NCI-H446 treated with DMSO at 0.1 percent for 48 hours (cell line): ENCODE measurements at regions not wholly inside any gene's neighbourhood (a gene's known extent, or its start where the extent isn't known, plus 50 kb on each side); places are given as distances from the start of the nearest gene placed in this dataset.

ENCODE experiments used
- DNase-seq: peaks from one replicate; lab custom pipeline; 2025; lab: John Stamatoyannopoulos, UW

DNA sequence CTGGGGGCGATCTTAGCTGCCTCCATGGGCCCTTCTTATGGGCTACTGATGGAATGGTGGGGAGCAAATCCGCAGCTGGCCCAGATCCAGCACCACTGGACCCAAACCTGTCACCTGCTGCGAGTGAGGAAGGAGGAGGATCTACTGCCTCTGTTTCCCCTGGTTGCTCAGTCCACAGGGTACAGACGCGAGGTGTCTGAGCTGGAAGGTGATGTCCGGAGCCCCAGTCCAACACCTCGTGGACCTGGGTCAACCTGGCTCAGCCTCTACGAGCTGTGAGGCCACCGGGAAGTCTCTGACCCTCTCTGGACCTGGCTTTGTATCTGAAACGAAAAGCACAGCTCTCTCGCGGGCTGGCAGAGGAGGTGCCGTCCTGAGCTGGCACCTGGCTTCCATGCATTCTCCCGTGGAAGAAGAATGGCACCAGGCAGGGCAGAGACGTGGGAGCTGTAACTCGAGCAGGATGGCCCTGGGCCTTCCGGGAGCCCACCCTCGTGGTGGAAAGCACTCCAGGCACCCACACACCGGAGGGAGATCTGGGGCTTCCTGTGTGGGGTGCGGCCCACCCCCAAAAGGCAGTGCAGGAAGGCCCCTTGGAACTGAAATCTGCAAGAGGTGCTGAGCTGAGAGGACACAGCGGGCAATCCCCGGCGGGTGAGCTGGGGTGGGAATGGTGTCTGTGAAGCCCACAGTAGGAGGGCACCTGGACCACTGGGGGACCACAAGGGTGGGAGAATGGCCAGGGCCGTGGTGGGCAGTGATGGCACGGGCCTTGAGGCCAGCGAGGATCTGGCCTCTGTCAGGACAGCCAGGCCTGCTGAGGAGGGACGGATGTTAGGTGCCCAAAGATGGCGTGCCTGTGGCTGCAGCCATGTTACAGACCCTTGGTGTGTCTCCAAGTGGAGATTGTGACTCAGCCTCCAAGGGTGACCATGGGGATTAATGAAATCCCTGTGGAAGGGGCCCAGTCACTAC, 133.4 kb downstream of the OLFM1 start:
- no peak for DNase-seq

DNA sequence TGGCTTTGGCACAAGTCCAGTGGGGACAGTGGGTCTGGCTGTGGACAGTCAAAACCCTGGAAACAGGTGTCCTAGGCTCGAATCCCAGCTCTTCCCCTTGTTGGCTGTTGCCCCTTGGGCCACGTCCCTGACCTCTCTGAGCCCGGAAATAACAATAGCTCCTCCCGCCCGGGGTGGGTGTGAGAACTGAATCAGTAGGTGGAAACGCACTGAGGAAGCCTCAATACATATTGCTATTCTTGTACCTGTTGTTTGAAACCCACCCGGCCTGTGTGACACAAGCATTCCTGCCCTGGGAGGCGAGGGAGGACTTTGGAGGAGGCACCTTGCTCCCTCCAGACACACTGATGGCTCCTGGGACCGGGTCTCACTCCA, 134.1 kb downstream of the OLFM1 start:
- no peak for DNase-seq

DNA sequence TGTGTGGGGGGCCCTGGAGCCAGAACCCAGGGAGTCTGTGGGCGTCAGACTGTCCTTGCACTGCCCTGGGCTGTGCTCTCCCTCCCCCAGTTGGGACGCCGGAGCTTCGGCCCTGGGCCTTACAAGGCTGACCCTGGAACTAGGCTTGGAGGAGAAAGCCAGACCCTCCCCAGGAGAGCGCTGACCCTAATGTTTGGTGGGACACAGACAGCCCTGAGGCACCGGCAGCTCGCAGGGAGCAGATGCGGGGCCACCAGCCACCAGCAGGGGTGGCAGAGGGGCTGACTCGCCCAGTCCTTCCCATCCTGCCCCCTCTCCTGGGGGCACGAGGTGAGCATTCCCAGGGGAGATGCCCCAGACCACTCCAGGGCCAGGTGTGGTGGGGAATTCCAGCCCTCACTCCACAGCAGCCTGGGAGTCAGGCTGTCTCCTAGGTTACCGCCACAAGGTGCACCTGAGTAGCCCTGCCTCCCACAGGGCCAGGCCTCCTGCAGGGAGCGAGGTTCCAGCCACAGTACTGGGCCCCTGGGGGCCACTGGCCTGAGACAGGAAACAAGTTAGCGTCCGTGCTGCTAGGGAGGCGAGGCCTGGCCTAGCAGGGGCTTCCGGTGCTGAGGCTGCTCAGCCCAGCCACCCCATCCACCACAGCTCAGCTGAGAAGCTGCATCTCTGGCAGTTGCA, 134.6 kb downstream of the OLFM1 start:
- DNase-seq: no peak

DNA sequence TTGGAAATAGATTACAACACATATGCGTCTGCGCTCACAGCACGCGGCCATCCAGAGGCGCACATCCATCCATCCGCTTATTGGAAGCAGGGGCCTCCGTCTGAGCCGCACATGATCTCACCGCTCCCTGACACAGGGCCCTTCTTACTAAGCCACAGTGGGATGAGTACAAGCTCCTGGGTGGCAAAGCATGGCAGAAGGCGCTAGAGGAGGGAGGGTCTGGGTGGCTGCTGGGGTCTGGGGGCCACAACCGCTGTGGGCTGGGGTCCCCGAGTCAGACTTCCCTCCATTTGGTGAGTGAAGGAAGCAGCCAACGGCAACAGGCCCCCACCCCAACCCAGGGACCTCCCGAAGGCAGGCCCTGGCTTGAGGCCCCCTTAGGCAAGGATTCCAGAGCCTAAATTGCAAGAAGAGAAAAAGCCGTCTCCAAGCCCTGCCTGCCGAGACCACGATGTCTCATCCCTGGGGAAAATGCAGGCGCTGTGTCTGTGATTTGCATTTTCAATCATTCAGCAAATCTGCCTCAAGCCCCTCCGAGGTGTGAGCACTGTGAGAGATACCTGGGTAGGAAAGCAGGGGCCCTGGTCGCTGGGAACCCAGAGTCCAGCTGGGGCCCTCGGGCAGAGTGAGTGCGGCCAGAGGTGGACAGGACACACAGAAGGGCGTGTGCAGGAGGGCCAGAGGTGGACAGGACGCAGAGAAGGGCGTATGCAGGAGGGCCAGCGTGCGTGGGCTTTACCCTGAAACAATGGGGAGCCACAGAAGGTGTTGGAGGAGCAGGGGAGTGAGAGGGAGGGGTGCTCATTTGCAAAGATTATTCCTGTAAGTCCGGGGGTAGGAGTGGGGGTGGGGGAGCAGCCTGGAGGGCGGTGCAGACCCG, 135.7 kb downstream of the OLFM1 start:
- no peak for DNase-seq

DNA sequence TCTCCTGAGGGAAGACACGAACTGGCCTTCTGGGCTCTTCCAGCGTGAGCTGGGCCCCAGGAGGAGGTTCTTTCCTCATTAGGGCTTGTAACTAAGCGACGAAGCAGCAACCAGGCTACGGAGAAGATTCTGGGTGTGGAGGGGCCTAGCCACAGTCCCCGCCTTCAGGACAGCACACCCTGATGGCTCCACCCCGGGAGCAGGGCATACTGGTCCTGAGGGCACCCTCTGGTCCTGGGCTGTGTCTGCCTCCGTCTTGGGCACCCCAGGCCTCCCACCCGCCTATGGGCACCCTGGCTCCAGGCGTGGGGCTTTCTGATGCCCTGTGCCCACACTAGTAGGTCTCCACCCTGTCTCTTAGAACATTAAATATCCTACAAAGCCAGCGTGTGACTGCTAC, 136.4 kb downstream of the OLFM1 start:
- no peak for DNase-seq

DNA sequence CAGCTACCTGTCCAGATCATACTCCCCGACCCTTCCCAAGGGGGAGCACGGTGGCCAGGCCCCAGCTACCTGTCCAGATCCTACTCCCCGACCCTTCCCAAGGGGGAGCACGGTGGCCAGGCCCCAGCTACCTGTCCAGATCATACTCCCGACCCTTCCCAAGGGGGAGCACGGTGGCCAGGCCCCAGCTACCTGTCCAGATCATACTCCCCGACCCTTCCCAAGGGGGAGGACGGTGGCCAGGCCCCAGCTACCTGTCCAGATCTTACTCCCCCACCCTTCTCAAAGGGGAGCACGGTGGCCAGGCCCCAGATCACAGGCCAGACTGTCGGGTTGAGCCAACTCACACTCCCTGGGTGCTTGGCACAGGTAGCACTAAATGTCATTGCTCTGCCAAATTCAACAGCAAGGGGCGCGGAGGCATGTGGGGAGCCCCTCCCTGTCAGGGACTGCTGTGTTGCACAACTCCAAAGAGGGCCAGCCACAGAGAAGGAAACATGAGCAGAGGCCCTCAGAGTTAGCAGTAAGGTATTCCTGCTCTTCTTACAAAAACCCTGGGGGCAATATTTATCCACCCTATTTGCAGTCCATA, 136.9 kb downstream of the OLFM1 start:
- DNase-seq: no peak

DNA sequence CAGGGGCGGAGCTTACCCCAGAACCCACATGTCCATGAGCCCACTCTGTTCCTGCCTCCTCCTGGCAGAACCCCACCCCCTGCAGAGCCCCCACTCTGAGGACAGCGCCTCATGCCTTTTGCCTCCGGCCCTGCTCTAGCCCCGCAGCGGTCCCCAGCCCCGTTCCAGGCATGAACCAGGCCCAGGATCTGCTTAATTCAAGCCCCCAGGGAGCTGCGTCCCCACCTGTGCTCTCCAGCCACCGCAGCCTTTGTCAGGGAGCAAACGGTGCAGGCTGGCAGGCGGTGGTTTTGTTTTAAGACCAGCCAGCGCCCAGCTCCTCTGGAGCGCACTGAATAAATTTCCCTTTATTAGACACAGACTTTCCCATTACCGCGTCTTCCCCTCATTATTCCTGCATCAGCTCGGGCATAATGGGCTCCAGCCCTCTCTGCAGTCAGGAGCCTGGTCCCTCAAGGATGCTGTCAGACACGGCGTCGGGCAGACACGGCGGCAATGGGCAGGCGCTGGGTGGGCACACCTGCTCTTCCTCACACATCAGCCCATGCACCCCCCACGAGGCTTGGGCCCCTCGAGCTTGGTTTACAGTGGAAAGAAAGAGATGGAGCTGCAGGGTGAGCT, 137.6 kb downstream of the OLFM1 start:
- no peak for DNase-seq

DNA sequence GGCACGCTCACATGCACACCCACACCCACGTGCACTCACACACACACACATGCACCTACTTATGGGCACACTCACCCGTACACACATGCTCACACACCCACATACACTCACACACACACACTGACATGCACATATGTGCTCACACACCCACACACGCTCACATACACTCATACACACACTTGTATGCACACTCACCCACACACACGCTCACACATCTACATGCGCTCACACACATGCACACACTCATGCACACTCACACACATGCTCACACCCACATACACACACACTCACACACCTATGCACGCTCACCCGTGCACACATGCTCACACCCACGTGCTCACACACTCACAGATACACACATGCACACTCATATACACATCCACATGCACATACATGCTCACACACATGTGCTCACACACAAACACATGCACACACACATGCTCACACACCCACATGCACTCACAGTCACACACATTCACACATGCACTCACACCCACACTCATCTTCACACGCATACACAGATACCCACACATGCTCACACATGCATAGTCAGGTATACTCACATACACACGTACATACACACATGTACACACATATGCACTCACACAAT, 138.3 kb downstream of the OLFM1 start:
- no peak for DNase-seq

DNA sequence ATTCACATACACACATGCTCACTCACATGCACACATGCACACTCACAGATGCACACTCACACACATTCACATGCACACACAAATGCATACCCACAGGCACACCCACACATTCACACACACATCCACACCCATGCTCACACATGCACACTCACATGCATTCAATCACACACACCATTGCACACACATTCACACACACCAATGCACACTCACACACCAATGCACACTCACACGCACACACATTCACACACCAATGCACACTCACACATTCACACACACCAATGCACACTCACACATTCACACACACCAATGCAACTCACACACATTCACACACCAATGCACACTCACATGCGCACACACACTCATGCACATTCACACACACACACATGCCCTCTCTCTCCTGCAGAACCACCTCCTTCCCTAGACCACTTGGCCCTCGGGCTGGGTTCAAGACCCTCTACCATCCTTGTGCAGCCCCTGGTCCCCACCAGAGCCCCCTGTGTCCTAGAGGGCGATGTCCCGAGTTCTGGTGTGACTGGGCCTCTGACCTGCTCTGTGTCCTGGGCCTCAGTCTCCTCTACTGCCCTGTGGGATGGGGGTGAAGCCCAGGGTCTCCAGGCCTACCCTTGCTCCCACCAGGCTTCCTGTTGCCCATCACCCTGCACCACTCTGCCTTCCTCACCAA, 139.0 kb downstream of the OLFM1 start:
- no peak for DNase-seq

DNA sequence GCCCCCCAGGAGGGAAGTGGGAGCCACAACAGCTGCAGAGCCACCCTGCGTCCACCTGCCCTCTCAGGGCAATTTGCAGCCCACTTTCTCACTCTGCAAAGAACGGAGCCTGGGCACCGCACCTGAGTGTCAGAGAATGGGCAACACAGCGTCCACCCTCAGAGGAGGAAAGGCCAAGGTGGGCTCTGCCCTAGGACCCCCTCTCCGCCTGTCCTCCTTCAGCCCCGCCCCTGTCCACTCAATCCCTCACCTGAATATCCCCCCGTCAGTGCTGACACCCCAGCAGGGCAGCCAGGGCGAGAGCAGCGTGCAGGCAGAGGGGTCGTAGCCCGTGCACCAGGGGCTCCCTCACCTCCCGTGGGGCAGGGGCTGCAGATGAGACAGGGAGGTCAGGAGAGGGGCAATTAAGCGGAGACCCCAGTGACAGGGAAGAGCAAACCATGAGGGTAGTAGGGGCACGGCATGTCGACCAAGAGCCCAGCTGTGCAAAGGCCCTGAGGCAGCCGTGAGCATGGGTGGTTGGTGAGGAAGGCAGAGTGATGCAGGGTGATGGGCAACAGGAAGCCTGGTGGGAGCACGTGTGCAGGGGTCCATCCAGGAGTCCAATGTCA, 140.3 kb downstream of the OLFM1 start:
- DNase-seq: no peak

DNA sequence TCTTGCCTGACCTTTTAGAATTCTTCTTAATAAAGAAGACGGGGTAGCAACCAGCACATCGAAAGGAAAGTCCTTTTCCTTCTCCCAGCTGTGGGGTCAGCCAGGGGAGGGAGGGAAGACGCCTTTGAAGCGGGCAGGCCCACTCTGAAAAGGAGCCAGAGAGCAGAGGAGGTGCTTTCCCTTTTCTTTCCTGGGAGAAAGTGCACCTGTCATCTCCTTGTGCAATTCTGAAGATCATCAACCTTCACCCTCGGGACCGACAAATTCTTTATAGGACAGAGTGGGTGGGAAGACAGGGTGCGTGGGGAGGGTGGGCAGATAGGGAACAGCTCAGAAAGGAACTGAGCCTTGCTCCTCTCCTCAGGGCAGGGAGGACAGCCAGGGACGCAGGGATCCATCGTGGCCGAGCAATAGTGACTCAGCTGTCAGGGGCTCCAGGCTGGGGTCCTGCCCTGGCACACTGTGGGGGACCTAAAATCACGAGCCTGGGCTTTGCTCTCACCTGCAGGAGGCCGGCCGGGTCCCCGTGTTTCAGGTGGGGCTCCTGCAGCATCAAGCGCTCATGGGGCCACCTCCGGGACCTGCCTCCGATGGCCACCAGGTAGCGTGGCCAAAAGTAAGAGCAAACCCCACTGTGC, 141.0 kb downstream of the OLFM1 start:
- DNase-seq: no peak

DNA sequence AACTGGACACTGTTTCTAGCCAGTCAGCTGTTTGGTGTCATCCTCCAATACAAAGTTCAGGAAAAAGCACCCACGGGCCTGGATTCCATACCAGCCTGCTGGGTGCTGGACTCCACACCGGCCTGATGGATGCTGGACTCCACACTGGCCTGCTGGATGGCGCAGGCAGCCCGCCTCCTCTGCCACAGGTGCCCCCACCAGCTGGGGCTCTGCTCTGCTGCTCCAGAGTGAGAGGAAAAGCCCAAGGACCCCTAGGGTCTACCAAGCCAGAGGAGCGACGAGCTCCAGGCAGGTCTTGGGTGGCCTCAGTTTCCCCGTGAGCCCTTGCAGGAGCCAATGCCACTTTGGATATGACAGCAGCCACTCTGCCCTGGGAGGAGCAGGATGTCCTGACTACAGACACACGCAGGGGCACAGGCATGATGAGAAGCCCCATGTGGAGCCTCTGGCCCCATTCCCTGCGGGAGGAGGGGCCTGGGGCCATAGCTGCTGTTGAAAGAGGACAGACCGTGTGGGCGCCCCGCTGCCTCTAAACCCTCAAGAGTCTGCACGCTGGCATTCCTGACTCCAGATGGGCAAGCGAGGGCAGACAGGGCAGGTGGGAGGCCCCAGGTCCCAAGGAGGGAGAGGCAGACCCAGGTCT, 141.6 kb downstream of the OLFM1 start:
- DNase-seq: no peak

DNA sequence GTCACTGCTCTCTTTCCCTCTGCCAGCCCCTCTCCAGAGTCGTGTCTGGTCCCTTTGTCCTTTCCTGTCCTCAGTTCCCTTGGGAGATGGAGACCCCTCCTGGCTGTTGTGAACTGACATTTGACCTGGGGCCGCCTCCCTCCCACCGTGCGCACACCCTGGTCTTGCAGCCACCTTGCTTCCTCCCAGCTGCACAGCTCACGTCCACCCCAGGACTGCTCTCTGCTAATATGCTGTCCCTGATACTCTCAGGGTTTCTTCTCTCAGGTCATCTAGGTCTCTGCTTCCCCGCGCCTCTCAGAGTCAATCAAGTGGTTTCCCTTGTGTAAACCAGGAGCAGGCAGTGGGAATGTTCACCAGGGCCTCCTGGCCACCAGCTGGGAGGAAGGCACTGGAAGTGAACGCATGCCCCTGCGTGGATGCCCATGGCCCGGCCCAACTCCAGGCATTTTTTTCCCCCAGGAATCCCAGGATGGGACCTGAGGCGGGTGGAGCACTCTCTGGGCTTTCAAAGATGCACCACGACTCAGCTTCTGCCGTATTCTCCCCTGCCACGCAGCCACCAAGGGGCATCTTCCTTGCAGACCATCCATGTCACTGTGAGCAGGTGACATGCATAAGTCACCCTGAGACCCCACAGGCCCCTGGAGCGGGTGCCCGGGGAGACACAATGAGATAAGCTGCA, 142.4 kb downstream of the OLFM1 start:
- DNase-seq: no peak

DNA sequence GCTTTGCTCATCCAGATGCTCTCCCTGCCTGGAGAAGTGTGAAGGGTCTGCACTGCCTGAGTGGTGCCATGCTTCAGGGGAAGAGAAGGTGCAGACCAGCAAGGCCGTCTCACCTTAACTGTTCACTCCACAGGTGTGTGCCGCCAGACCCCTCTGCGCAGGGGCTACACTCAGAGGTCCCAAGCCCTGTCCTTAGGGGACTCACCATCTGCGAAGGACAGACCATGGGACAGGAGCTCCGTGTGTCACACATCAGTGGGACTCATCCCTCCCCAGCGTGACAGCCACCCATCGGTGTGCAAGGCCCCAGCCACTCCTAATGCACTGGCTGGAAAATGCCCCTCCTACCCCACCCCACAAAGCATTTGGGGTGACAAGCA, 142.9 kb downstream of the OLFM1 start:
- no peak for DNase-seq

DNA sequence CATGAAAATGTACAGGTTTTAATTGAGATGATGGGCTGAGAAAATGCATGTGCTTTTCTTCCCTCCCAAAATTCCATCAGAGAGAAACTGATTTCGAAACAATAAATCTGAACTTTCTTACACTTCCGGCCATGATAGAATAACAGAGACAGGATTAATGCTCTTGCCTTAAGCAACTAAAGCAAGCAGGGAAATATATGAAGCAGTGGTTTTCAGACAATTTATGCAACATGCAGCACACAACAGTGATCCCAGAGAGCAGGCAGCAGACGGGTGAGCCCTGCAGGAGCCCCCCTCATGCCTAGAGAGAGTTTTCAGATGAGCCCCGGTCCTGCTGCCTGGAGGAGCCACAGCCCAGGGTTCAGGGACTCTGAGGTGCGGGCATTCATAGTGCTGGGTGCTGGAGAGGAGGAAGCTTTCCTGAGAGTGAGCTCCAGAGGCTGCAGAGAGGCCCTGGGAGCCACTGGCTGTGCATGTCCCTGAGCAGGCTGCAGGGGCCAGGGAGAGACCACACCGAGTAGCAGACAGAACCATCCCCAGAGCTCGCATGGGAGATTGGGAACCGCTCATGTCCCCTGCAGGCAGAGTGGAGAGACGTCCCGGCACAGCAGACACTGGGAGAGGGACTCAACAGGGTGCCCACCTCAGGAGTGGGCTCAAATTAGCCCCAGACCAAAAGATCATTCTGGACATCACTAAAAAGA, 143.5 kb downstream of the OLFM1 start:
- no peak for DNase-seq

DNA sequence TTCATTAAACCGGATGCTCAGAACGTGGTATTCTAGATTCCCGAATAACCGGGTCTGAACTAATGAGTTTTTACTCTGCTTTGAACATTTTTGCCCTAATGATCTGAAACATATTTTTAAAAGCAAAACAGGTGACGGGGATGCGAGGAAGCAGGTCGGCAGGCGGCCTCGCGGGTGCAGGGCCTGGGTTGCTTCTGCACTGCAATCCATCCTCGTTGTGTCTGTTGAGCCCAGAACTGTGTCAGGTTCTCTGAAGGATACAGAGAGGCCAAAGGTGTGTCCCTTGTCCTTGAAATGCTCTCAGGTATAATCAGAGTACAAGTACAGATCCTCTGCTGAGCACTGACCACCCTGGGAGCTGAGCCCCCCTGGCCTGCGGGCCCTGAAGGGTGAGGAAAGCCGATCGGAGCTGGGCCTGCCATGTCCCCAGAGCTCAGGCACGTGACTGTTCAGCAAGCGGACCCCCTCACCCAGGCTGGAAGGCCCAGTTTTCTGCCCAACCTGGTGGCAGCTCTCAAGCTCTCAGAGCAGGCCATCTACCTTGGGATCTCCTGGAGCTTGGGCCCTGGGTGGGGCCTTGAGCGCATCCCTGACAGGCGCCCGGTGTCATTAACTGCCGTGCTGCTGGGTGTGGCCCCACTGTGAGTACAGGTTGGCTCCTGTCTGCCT, 151.8 kb downstream of the OLFM1 start:
- DNase-seq: no peak

DNA sequence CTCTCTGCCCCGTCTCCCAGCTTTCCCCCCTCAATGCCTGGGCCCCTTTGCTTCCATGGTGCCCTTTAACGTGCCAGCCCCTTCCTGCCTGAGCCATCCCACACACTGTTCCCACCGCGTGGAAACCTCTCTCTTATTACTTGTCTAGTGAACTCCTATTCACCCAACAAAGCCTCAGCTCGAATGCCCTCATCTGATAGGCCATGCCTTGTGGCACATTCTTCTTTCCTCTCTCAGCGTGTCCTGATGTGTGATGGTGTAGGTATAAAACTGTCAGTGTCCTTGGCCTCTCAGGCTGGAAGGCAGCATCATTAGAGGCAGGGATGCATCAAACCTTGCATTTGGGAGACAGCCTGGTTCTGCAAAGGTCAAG, 152.3 kb downstream of the OLFM1 start:
- DNase-seq: no peak
